Kidney (tissue), 13 donors: ENCODE measurements at regions not wholly inside any gene's neighbourhood (a gene's known extent, or its start where the extent isn't known, plus 50 kb on each side); places are given as distances from the start of the nearest gene placed in this dataset.

ENCODE experiments used
- DNase-seq, 5 donors: peaks; one replicate each; pipeline ENCODE4 v3.0.0-alpha.2; 2013 to 2020
- FAIRE-seq: peaks from 2 replicates; lab custom pipeline; 2012; peaks lifted over from hg19 to GRCh38; lab: Jason Lieb, UNC
- H3K27ac ChIP-seq, 2 donors: one replicate each; pipeline ENCODE4 v1.7.0; 2013; ENCODE audit warnings: low read depth in 2 of 2, low read length in 2 of 2, inconsistent platforms in 1 of 2
- H3K27me3 ChIP-seq: one replicate; pipeline ENCODE4 v1.7.1; 2013; ENCODE audit warnings: low read length, inconsistent platforms; ENCODE audit not compliant: control insufficient read depth, insufficient read depth
- H3K36me3 ChIP-seq, 3 donors: one replicate each; pipeline versions ENCODE4 v1.7.0 to v1.7.1; 2013; ENCODE audit warnings: low read length in 3 of 3, control low read depth in 1 of 3, inconsistent platforms in 1 of 3; ENCODE audit not compliant: insufficient read depth in 3 of 3, control insufficient read depth in 2 of 3
- H3K4me1 ChIP-seq, 3 donors: one replicate each; pipeline versions ENCODE4 v1.7.0 to v1.7.1; 2013; ENCODE audit warnings: low read length in 3 of 3, inconsistent platforms in 1 of 3, low read depth in 1 of 3; ENCODE audit not compliant: control insufficient read depth in 2 of 3, insufficient read depth in 2 of 3
- H3K4me3 ChIP-seq, 3 donors: one replicate each; pipeline versions ENCODE4 v1.7.0 to v1.8.1; 2013; ENCODE audit warnings: low read length in 3 of 3, control low read depth in 1 of 3, inconsistent platforms in 1 of 3
- H3K9ac ChIP-seq, 3 donors: one replicate each; pipeline versions ENCODE4 v1.7.0 to v1.7.1; 2013; ENCODE audit warnings: low read length in 3 of 3, control low read depth in 1 of 3, inconsistent platforms in 1 of 3
- H3K9me3 ChIP-seq, 3 donors: one replicate each; pipeline versions ENCODE4 v1.7.0 to v1.7.1; 2013; ENCODE audit warnings: low read length in 3 of 3, control low read depth in 1 of 3, inconsistent platforms in 1 of 3; ENCODE audit not compliant: control insufficient read depth in 2 of 3, insufficient read depth in 1 of 3
- CTCF ChIP-seq: IDR thresholded peaks from 3 replicates; pipeline ENCODE4 v1.5.1; 2012; ENCODE audit warnings: mild to moderate bottlenecking, moderate library complexity, borderline replicate concordance; ENCODE audit not compliant: insufficient read depth; ENCODE audit errors: extremely low read depth
- intact Hi-C: fragments of 100-400 bp; cut with DNase I; formaldehyde crosslinking; loops from one replicate; pipeline ENCODE4 v1.11.1; 2022
- donor health status: control.
- donor health status: control.
- donor health status: control.
- donor health status: control.
- donor health status: control.
- donor health status: DM: yes; HTN: yes; CAD: no.
- donor health status: Normal renal cell carcinoma (clear cell type).

GRCh38 chr2:8414946-8415879 lies 266.6 kb upstream of the ID2 start:
- Histone ChIP-seq H3K4me3 (no peak overlapping the region), H3K9me3 (no peaks in the 10 kb centered on the region), H3K27me3 (no peaks in the 10 kb centered on the region), H3K9ac (no peak overlapping the region), H3K27ac (no peak overlapping the region), H3K4me1 (peaks cover 4 to 15% (median 7%) of the 10 kb centered on the region in 3 donors), H3K36me3 (no peaks in the 10 kb centered on the region)
- FAIRE-seq, result no peak
- intact Hi-C loops, result no loop called here
- no peak for TF ChIP-seq CTCF
- no peak for DNase-seq

GRCh38 chr2:8416001-8416571 lies 265.8 kb upstream of the ID2 start:
- no peaks in the 10 kb centered on the region for H3K27me3 ChIP-seq
- no peak for FAIRE-seq
- intact Hi-C loops, result no loop called here
- no peaks in the 10 kb centered on the region for H3K36me3 ChIP-seq
- no peak overlapping the region for H3K4me3 ChIP-seq
- no peak for TF ChIP-seq CTCF
- no peak overlapping the region for H3K9ac ChIP-seq
- H3K4me1 ChIP-seq, result peaks cover 4 to 15% (median 7%) of the 10 kb centered on the region in 3 donors
- DNase-seq, result no peak
- H3K27ac ChIP-seq, result no peak overlapping the region
- no peaks in the 10 kb centered on the region for H3K9me3 ChIP-seq

- Histone ChIP-seq H3K27me3 (no peaks in the 10 kb centered on the region), H3K36me3 (no peaks in the 10 kb centered on the region), H3K4me1 (peaks cover 1 to 12% (median 4%) of the 10 kb centered on the region in 3 donors), H3K4me3 (no peak overlapping the region), H3K9me3 (no peaks in the 10 kb centered on the region), H3K9ac (no peak overlapping the region), H3K27ac (no peak overlapping the region)
- intact Hi-C loops, result no loop called here
- DNase-seq (no peak), FAIRE-seq (no peak)
- no peak for TF ChIP-seq CTCF
These were observed 264.7 kb upstream of the ID2 start for GRCh38 chr2:8416849-8417832.
